ENCODE measurements at regions not wholly inside any gene's neighbourhood (a gene's known extent, or its start where the extent isn't known, plus 50 kb on each side); places are given as distances from the start of the nearest gene placed in this dataset.

GRCh38 chr4:114217150-114217817, 237.8 kb upstream of the ARSJ start:
- H3K36me3 ChIP-seq (ENCODE audit: insufficient read depth, low read length) = no peaks in the 10 kb centered on the region
- no peaks in the 10 kb centered on the region for H3K4me1 ChIP-seq (ENCODE audit: insufficient read depth, low read length)
- H3K9ac ChIP-seq (ENCODE audit: low read depth, low read length) = no peak overlapping the region
- no peaks in the 10 kb centered on the region for H3K9me3 ChIP-seq (ENCODE audit: control insufficient read depth, insufficient read depth, low read length)

- Histone ChIP-seq H3K4me1 (ENCODE audit: insufficient read depth, low read length) (peaks cover 4% of the 10 kb centered on the region), H3K9me3 (ENCODE audit: control insufficient read depth, insufficient read depth, low read length) (no peaks in the 10 kb centered on the region), H3K9ac (ENCODE audit: low read depth, low read length) (no peak overlapping the region), H3K36me3 (ENCODE audit: insufficient read depth, low read length) (no peaks in the 10 kb centered on the region)
Measured at GRCh38 chr4:114223580-114223979, 244.1 kb upstream of the ARSJ start.

- Histone ChIP-seq H3K4me1 (ENCODE audit: insufficient read depth, low read length) (peaks cover 4% of the 10 kb centered on the region), H3K9me3 (ENCODE audit: control insufficient read depth, insufficient read depth, low read length) (no peaks in the 10 kb centered on the region), H3K36me3 (ENCODE audit: insufficient read depth, low read length) (no peaks in the 10 kb centered on the region)
Measured at GRCh38 chr4:114225436-114225835, 246.0 kb upstream of the ARSJ start.

GRCh38 chr4:114226179-114226578, 246.7 kb upstream of the ARSJ start:
- no peak overlapping the region for H3K9ac ChIP-seq (ENCODE audit: low read depth, low read length)
- H3K9me3 ChIP-seq (ENCODE audit: control insufficient read depth, insufficient read depth, low read length) = no peaks in the 10 kb centered on the region
- peaks cover 4% of the 10 kb centered on the region for H3K4me1 ChIP-seq (ENCODE audit: insufficient read depth, low read length)
- no peaks in the 10 kb centered on the region for H3K36me3 ChIP-seq (ENCODE audit: insufficient read depth, low read length)

More at GRCh38 chr4:114225436-114225835, 246.0 kb upstream of the ARSJ start:
- H3K9ac ChIP-seq (ENCODE audit: low read depth, low read length) = no peak overlapping the region

DNA sequence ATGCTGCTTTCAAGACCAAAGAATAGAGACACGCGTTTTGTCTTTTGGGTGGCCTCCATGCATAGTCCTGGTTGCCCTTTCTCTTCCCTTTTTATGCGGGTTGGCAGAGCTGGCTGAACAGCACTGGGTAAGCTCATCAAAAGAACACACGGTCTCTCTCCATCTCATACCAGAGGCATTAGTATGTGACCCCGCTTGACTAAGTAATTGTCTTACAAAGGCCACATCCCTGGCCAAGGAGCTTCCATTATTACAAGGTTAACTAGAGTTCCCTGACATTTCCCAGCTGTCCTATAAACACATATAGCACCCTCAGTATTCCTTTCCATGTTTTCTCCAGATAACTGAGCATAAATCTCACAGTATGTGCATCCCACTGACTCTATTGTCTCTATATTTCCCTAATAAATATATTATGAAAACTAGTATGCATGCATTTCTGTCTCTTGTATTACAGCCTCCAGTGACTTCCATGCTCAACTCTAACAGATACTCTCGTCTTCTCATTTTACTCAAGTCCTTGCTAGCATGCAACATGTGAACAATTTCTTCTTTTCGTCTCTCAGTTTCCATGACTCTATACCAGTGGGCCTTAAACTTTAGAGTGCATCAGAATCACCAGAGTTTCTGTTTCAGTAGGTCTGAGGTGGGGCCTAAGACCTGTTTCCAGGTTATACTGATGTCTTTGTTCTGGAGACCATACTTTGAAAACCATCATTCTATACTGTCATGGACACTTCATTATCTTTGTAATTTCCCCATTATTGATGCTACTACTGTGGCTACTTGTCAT, 247.7 kb upstream of the ARSJ start:
- Histone ChIP-seq H3K4me1 (ENCODE audit: insufficient read depth, low read length) (peaks cover 4% of the 10 kb centered on the region), H3K36me3 (ENCODE audit: insufficient read depth, low read length) (no peaks in the 10 kb centered on the region), H3K9me3 (ENCODE audit: control insufficient read depth, insufficient read depth, low read length) (no peaks in the 10 kb centered on the region), H3K9ac (ENCODE audit: low read depth, low read length) (no peak overlapping the region)

- Histone ChIP-seq H3K4me1 (ENCODE audit: insufficient read depth, low read length) (peaks cover 4% of the 10 kb centered on the region), H3K9ac (ENCODE audit: low read depth, low read length) (no peak overlapping the region), H3K9me3 (ENCODE audit: control insufficient read depth, insufficient read depth, low read length) (no peaks in the 10 kb centered on the region), H3K36me3 (ENCODE audit: insufficient read depth, low read length) (no peaks in the 10 kb centered on the region)
Measured at GRCh38 chr4:114229706-114230105, 250.3 kb upstream of the ARSJ start.

DNA sequence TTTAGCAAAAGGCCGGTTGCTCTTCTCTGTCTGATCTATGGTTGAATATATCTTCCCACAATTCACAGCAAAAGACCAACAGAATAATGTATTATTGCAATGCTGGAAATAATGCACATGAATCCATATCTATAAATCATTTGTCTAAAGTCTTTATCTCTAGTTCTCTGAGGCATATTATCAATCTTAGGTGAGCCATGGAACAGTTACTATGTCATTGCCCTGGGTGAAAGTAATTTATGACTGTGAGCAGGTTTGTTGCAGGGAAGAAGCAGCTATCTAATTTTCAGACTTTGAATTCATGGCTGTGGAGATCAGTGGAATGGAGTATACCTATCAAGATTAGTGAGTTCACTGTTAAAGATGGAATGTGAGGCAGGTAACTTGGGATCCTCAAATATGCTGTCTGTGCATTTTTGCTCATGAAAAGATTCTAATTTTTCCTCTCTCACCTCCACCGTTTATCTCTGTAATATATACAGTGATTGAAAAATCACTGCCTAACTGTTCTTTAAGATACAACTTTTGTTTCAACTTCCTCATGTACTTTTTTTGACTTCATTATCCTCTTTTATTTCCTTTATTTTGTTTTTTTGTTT, 256.8 kb upstream of the ARSJ start:
- no peaks in the 10 kb centered on the region; the same call in 1 of the 2 replicates for H3K9me3 ChIP-seq (ENCODE audit: control insufficient read depth, insufficient read depth, low read length)
- H3K9ac ChIP-seq (ENCODE audit: low read depth, low read length) = no peak overlapping the region; the same call in 1 of the 2 replicates
- H3K36me3 ChIP-seq (ENCODE audit: insufficient read depth, low read length) = no peaks in the 10 kb centered on the region
- no peaks in the 10 kb centered on the region for H3K4me1 ChIP-seq (ENCODE audit: insufficient read depth, low read length)

GRCh38 chr4:114237997-114238396, 258.6 kb upstream of the ARSJ start:
- Histone ChIP-seq H3K9me3 (ENCODE audit: control insufficient read depth, insufficient read depth, low read length) (no peaks in the 10 kb centered on the region; the same call in 1 of the 2 replicates), H3K4me1 (ENCODE audit: insufficient read depth, low read length) (no peaks in the 10 kb centered on the region), H3K9ac (ENCODE audit: low read depth, low read length) (no peak overlapping the region), H3K36me3 (ENCODE audit: insufficient read depth, low read length) (no peaks in the 10 kb centered on the region)

DNA sequence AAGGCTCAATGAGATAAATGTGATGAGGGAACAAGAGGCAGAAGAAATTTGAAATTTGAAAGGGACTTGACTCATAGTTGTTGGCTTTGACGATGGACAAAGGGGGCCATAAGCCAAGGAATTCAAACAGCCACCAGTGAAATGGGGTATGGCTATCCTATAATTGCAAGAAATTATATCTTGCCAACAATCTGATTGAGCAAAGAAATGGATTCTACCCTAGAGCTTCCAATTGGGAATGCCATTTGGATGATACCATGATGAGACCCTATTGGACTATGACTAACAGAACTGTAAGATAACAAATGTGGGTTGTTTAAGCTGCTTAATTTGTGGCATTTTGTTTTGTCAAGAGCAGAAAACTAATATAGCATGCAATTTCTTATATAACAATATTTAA, 270.1 kb upstream of the ARSJ start:
- Histone ChIP-seq H3K9me3 (ENCODE audit: control insufficient read depth, insufficient read depth, low read length) (no peaks in the 10 kb centered on the region; the same call in 1 of the 2 replicates), H3K9ac (ENCODE audit: low read depth, low read length) (no peak overlapping the region), H3K4me1 (ENCODE audit: insufficient read depth, low read length) (no peaks in the 10 kb centered on the region), H3K36me3 (ENCODE audit: insufficient read depth, low read length) (no peaks in the 10 kb centered on the region)

GRCh38 chr4:114249976-114250375, 270.5 kb upstream of the ARSJ start:
- H3K36me3 ChIP-seq (ENCODE audit: insufficient read depth, low read length) = no peaks in the 10 kb centered on the region
- no peaks in the 10 kb centered on the region; the same call in 1 of the 2 replicates for H3K9me3 ChIP-seq (ENCODE audit: control insufficient read depth, insufficient read depth, low read length)
- H3K4me1 ChIP-seq (ENCODE audit: insufficient read depth, low read length) = no peaks in the 10 kb centered on the region
- no peak overlapping the region for H3K9ac ChIP-seq (ENCODE audit: low read depth, low read length)

GRCh38 chr4:114250439-114250891, 271.0 kb upstream of the ARSJ start:
- no peaks in the 10 kb centered on the region; the same call in 1 of the 2 replicates for H3K9me3 ChIP-seq (ENCODE audit: control insufficient read depth, insufficient read depth, low read length)

DNA sequence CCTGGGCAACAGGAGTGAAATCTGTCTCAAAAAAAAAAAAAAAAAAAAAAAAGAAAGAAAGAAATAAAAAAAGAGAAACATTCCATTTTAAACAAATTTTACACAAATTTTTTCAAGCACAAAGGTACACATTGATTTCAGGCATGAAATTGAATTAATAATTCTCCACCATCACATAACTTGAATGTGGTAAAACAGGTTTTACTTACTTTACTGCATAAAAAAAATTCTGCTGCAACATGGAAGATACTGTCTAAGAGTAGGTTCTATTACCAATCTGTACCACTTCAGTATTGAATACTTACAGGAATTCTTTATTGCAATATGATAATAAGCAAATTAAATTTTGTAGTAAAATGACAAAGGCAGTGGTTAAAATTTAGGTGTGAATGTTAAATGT, 271.6 kb upstream of the ARSJ start:
- no peak overlapping the region for H3K9ac ChIP-seq (ENCODE audit: low read depth, low read length)
- no peaks in the 10 kb centered on the region for H3K4me1 ChIP-seq (ENCODE audit: insufficient read depth, low read length)
- H3K36me3 ChIP-seq (ENCODE audit: insufficient read depth, low read length) = no peaks in the 10 kb centered on the region
- no peaks in the 10 kb centered on the region; the same call in 1 of the 2 replicates for H3K9me3 ChIP-seq (ENCODE audit: control insufficient read depth, insufficient read depth, low read length)

More at GRCh38 chr4:114250439-114250891, 271.0 kb upstream of the ARSJ start:
- Histone ChIP-seq H3K36me3 (ENCODE audit: insufficient read depth, low read length) (no peaks in the 10 kb centered on the region), H3K9ac (ENCODE audit: low read depth, low read length) (no peak overlapping the region), H3K4me1 (ENCODE audit: insufficient read depth, low read length) (no peaks in the 10 kb centered on the region)

DNA sequence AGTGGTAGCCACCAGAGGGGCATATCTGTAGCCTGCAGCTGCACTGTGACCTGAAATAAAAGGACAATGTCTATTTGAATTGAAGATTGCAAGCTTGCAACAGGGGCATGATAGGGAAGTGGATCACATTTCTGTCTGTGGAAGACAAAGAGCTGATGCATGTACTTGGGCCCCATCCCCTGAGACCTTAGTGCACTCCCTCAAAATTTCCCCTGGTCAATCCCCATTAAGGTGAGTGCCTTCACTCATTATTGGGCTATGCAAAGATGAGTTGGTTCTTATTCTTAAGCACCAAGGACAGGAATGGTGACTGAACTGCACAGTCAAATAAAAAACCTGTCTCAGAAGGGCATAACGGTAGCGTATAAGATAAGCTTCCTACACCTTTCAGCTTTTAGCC, 273.1 kb upstream of the ARSJ start:
- Histone ChIP-seq H3K9me3 (ENCODE audit: control insufficient read depth, insufficient read depth, low read length) (peaks cover 2% of the 10 kb centered on the region; the same call in 1 of the 2 replicates), H3K4me1 (ENCODE audit: insufficient read depth, low read length) (no peaks in the 10 kb centered on the region), H3K9ac (ENCODE audit: low read depth, low read length) (no peak overlapping the region), H3K36me3 (ENCODE audit: insufficient read depth, low read length) (no peaks in the 10 kb centered on the region)

- Histone ChIP-seq H3K9ac (ENCODE audit: low read depth, low read length) (no peak overlapping the region), H3K36me3 (ENCODE audit: insufficient read depth, low read length) (no peaks in the 10 kb centered on the region), H3K9me3 (ENCODE audit: control insufficient read depth, insufficient read depth, low read length) (peaks cover 2% of the 10 kb centered on the region; the same call in 1 of the 2 replicates), H3K4me1 (ENCODE audit: insufficient read depth, low read length) (no peaks in the 10 kb centered on the region)
Measured at GRCh38 chr4:114257501-114257900, 278.1 kb upstream of the ARSJ start.

All from ES-I3 (cell line).